DMS 273 (cell line): ENCODE measurements at regions not wholly inside any gene's neighbourhood (a gene's known extent, or its start where the extent isn't known, plus 50 kb on each side); places are given as distances from the start of the nearest gene placed in this dataset.

Experiments used
- DNase-seq: peaks from one replicate; lab custom pipeline; 2025; ENCODE audit not compliant: unreplicated experiment; lab: John Stamatoyannopoulos, UW

DNA sequence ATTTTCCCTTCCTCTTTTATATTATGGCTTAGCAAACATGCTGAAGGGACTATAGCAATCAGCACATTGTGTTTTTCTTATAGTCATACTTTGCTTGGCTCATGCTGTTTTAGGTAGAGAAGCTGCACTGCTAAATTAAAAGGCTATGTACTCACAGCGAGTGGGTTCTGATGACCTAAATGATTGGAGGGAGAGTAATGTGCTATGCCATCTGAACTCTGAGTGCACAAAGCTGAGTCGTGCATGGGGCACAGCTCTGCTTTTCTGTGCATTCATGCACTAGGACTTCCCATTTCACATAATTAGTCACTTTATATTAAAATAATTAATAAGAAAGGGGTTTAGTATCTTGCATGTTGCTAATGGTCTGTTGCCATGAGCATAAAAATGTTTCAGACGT, 132.7 kb upstream of the ADGRL3 start:
- no peak for DNase-seq

GRCh38 chr4:61068060-61068459, 132.1 kb upstream of the ADGRL3 start:
- DNase-seq, result no peak

DNA sequence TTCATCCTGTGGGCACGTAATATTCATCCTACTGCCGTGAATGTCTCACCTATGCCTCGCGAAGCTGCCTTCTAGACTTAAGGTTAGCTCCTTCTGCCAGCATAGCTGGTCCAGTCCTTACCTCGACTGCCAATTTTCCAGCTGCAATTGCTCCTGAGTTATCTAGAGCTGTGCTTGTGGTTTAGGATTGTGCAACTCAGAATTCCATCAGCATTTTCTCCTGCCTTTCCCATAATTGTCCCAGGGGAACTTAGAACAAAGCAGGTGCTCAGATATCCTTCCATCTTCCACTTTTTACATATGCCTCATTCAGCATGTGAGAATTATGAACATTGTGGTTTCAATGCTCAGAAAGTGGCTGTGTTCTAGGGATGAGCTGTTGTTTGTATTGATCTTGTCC, 131.4 kb upstream of the ADGRL3 start:
- no peak for DNase-seq

GRCh38 chr4:61070269-61070668, 129.9 kb upstream of the ADGRL3 start:
- no peak for DNase-seq

- DNase-seq, result no peak
These were observed 120.7 kb upstream of the ADGRL3 start for GRCh38 chr4:61079427-61079826.

DNA sequence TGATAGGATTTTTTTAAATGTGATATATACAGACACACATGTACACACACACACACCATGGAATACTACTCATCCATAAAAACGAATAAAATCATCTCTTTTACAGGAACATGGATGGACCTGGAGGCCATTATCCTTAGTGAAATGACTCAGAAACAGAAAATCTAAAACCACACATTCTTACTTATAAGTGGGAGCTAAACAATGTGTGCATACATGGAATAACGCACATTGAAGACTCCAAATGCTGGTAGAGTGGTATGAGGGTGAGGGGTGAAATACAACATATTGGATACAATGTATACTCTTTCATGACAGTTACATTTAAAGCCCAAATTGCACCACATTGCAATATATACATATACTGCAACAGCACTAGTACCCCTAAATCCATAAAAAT, 120.2 kb upstream of the ADGRL3 start:
- no peak for DNase-seq

GRCh38 chr4:61085534-61085933, 114.6 kb upstream of the ADGRL3 start:
- no peak for DNase-seq

GRCh38 chr4:61086357-61086756, 113.8 kb upstream of the ADGRL3 start:
- no peak for DNase-seq

GRCh38 chr4:61086979-61087378, 113.1 kb upstream of the ADGRL3 start:
- DNase-seq, result no peak

DNA sequence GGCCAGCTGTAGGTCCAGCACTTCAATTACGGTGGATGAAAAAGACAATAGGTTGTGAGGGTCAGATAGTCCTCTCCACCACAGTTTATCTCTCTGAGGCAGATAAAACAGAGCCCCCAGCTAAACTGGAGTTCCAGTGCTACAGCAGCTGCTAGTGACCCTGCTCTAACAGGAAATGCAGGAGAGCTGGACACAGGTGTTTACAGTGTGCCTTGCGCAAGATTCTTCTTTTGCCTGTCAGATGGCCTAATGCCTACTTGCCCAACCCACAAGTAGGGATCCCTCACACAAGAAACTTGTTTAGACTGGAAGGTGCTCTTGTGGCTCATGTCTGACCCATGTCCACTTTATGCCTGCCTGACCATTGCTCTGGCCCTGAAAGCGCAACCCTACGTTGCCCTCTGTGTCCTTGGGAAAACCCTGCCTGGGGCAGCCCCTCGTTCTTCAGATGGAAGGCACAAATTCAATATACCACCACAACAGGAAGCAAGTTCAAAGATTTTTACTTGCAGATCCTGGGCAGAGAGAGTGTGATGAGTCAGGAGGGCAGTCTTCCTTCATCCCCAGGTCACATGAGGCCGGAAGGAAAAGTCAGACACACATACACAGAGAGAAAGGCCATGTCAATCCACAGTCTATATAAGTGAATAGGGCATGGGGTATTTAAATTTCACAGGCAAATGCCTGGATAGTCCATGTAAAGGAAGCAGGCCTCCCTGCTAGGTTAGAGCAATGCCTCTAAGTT, 105.1 kb upstream of the ADGRL3 start:
- DNase-seq, result no peak

DNA sequence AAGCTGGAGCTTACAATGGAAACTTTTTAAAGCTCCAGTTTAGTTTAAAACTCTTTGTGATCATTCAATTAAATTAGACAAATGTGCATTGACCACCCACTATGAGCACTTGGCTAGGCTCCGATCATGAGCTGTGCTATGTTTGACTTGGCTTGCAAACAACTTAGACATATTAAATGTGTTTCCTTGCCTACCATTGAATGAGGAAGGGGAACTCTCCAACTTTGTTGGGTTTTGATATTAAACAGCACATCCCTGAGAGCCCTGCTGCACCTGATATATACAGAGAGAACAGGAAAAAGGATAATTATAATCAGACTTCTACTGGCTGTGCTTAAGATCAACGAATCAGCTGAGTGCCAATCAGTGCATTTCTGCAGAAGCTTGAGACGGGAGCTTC, 71.4 kb upstream of the ADGRL3 start:
- DNase-seq, result no peak

- no peak for DNase-seq
These were observed 70.2 kb upstream of the ADGRL3 start for GRCh38 chr4:61129971-61130370.

DNA sequence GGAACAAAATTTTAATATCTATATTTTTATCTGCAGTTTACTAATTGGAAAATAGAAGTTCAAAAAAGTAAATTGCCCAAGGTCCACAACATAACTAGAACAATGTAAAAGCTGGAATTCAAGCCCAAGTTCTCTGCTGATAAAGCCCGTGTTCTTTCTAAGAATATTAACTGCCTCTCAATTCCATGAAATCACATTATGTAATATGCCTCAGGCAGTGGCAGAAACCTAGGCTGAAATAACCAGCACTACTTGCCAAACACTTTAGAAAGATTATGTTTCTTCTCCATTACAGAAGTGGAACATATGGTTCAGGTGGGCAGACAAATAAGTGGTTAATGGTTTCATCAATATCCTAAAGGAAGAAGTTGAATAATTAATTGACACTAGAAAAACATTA, 56.7 kb upstream of the ADGRL3 start:
- DNase-seq, result no peak

DNA sequence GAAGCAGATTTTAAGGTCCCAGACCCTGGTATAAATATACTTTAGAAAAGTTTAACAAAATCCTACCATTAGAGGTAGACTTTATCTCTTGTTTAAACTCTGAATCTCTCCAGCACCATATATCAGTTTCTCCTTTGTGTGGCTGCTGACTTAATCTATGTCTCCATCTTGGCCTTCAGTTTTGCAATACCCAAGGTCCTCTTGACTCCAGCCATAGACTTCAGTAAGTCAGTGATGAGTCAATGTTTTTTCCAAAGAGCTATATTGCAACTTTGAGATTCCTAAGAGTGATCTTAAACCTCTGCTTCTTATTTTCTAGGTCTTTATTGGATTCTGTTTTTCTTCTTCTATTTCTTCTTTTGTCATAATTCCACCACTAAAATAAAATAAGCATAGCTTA, 50.8 kb upstream of the ADGRL3 start:
- no peak for DNase-seq
